ENCODE measurements at regions not wholly inside any gene's neighbourhood (a gene's known extent, or its start where the extent isn't known, plus 50 kb on each side); places are given as distances from the start of the nearest gene placed in this dataset.

DNA sequence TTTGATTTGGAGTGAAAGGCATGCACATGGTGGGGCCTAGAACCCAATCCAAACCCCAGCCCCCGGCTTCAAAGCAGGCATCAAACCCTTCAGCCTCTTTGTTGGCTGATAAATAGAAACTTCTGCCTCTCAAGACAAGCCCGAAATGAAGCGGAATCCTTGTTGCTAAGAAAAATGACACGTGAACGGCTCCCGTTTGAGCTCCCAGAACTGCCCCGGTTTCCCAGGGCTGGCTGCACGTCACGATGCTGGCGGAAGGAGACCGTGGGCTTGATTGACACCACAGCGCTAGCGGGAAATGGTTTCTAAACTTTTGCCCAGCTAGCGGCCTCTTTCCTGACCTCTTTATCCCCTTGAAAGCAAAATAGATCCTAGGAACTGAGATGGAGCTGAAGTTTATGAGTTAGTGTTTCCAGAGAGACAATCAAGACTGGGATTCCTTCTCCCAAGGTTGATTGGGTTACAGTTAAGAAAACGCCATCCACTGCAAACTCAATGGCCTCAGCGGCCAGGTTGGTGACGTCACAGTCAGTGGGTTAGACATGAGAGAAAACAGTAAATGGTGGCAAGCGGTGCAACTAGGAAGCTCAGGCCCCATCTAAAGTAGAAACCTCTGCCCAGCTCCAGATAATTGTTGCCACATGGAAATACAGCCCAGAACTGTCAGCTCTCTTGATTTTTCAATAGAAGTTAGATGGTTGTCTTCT is 117.0 kb downstream of the ANKRD60 start:
- Mint-ChIP-seq H3K36me3 (peaks cover 0 to 4% (median 0%) of the 10 kb centered on the region in 3 donors), H3K4me1 (no peaks in the 10 kb centered on the region), H3K4me3 (no peak overlapping the region), H3K9me3 (peaks cover 0 to 4% (median 0%) of the 10 kb centered on the region in 6 donors), H3K27me3 (ENCODE audit: low read depth in 3 of 3) (peaks cover 0 to 15% (median 6%) of the 10 kb centered on the region in 3 donors), H3K27ac (no peak overlapping the region)
- DNase-seq: no peak

DNA sequence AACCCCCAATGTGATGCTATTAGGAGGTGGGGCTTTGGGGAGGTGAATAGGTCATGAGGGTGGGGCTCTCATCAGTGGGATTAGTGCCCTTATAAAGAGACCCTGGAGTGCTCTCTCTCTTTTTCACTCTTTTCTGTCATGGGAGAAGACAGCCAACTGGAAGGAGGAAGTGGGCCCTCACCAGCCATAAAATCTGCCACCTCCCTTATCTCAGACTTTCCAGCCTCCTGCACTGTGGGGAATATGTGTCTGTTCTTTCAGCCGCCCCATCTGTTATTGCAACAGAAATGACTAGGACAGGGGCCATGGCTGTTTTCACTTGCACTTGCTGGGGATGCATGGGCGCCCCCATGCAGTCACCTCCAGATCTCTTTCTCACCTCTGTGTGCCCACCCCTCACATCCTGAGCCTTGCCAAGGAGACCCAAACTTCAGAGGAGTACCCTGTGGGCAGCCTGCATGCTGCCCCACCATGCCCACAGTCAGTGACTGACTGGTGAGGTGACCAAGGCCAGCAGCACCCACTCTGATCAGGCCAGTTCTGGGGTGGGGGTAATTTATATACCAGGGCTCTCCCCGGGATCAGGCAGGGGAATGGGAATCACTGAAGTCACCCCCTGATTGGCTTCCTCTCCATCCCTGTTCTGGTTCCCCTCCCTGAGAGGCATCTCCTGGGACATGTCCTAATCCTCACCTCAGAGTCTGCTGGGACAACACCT is 118.4 kb downstream of the ANKRD60 start:
- H3K27me3 Mint-ChIP-seq (ENCODE audit: low read depth in 3 of 3): peaks cover 0 to 8% (median 6%) of the 10 kb centered on the region in 3 donors
- H3K36me3 Mint-ChIP-seq: peaks cover 0 to 4% (median 0%) of the 10 kb centered on the region in 3 donors
- peaks cover 0 to 4% (median 0%) of the 10 kb centered on the region in 6 donors for H3K9me3 Mint-ChIP-seq
- H3K27ac Mint-ChIP-seq: no peak overlapping the region
- H3K4me3 Mint-ChIP-seq: no peak overlapping the region
- H3K4me1 Mint-ChIP-seq: no peaks in the 10 kb centered on the region
- no peak for DNase-seq

DNA sequence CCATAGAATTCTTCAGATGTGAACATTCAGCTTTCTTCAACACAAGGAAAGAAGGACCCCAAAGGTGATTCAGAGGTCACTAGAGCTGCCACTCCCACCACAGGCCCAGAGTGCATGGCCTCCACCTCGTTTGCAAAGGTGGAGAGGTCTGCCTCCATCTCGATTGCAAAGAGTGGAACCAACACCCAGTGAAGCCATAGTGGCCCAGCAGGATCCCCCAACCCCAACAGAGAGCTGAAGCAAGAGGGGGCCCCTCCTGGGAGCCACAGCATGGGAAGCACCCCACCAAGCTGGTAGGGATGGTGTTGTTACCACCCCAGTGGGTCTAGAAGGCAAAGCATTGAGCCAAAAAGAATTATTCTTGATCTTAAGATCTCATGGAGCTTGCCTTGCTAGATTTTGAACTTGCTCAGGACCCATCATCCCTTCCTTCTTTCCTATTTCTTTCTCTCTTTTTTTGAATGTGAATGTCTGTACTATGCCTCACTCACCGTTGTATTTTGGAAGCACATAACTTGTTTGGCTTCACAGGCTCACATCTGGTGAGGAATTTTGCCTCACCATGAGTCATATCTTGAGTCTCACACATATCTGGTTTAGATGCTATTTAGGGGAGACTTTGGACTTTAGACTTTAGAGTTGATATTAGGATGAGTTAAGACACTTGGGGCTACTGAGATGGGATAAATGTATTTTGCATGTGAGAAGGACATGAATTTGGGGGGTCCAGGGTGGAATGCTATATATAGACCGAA is 119.2 kb downstream of the ANKRD60 start:
- Mint-ChIP-seq H3K27me3 (ENCODE audit: low read depth in 3 of 3) (peaks cover 0 to 6% (median 6%) of the 10 kb centered on the region in 3 donors), H3K27ac (no peak overlapping the region), H3K4me1 (no peaks in the 10 kb centered on the region), H3K36me3 (peaks cover 0 to 4% (median 0%) of the 10 kb centered on the region in 3 donors), H3K4me3 (no peak overlapping the region), H3K9me3 (peaks cover 0 to 4% (median 0%) of the 10 kb centered on the region in 6 donors)
- DNase-seq: no peak

DNA sequence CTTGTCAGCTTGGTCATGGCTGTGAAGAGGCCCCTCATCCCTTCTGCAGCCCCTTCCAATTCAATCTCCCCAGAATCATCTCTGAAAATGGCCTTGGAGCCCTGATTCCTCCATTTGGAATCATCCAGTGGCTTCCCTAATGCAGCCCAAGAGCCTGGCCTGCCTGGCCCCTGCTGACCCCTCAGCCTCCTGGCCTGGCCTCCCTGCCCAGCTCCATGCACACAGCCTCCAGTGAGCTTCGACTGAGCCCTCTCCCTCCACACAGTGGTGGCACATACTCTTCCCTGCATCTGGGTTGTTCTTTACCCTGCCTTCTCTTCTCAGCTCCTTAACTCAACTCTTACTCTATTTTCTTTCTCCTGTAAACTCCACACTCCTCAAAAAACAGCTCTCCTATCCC is 120.9 kb downstream of the ANKRD60 start:
- Mint-ChIP-seq H3K36me3 (peaks cover 0 to 4% (median 0%) of the 10 kb centered on the region in 3 donors), H3K27me3 (ENCODE audit: low read depth in 3 of 3) (peaks cover 0 to 4% (median 2%) of the 10 kb centered on the region in 3 donors), H3K9me3 (peaks cover 0 to 4% (median 0%) of the 10 kb centered on the region in 6 donors), H3K4me1 (no peaks in the 10 kb centered on the region), H3K4me3 (no peak overlapping the region), H3K27ac (no peak overlapping the region)
- no peak for DNase-seq

DNA sequence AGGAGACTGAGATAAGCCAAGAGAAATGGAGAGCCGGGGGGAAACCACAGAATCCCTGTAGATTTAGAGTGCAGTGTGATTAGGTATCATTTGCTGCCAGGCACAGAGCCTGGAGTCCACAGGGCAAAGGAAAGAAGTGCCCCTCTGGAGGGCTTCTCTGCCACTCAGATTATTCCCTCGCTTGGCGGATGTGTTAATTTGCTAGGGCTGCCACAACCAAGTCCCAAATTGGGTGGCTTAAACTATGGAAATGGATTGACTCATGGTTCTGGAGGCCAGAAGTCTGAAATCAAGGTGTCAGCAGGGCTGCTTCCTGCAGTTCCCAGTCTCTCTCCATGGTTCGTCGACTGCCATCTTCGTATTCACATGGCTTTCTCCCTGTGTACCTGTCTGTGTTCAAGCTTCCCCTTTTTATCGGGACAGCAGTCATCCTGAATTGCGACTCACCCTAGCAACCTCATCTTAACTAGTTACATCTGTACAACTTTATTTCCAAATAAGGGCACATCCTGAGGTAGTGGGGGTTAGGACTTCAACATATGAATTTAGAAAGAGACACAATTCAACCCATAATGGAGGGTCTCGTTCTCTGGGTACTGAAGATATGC is 122.2 kb downstream of the ANKRD60 start:
- peaks cover 0 to 4% (median 0%) of the 10 kb centered on the region in 3 donors for H3K27me3 Mint-ChIP-seq (ENCODE audit: low read depth in 3 of 3)
- no peak overlapping the region for H3K27ac Mint-ChIP-seq
- peaks cover 0 to 4% (median 0%) of the 10 kb centered on the region in 6 donors for H3K9me3 Mint-ChIP-seq
- H3K36me3 Mint-ChIP-seq: peaks cover 0 to 4% (median 0%) of the 10 kb centered on the region in 3 donors
- H3K4me3 Mint-ChIP-seq: no peak overlapping the region
- H3K4me1 Mint-ChIP-seq: no peaks in the 10 kb centered on the region
- DNase-seq: no peak

DNA sequence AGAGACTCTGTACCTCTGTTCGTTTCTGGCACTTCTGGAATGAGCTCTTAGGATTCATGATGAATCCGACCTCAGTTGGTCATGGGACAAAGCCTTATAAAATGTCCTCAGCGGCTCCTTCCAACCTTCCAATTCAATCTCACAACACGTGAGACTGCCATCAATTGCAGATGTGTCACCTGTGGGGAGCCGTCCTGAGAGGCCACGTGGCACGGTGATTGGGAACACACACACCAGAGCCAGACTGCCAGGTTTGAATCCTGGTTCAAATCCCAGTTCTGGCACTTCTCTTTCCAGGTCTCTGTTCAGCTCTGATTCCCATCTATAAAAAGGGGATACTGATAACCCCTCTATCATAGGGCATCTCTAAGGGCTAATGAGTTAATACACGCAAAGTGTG is 124.5 kb downstream of the ANKRD60 start:
- H3K4me3 Mint-ChIP-seq: no peak overlapping the region
- no peaks in the 10 kb centered on the region for H3K36me3 Mint-ChIP-seq
- peaks cover 0 to 4% (median 0%) of the 10 kb centered on the region in 3 donors for H3K27me3 Mint-ChIP-seq (ENCODE audit: low read depth in 3 of 3)
- no peak overlapping the region for H3K27ac Mint-ChIP-seq
- DNase-seq: no peak
- H3K9me3 Mint-ChIP-seq: peaks cover 0 to 2% (median 0%) of the 10 kb centered on the region in 6 donors
- H3K4me1 Mint-ChIP-seq: no peaks in the 10 kb centered on the region

DNA sequence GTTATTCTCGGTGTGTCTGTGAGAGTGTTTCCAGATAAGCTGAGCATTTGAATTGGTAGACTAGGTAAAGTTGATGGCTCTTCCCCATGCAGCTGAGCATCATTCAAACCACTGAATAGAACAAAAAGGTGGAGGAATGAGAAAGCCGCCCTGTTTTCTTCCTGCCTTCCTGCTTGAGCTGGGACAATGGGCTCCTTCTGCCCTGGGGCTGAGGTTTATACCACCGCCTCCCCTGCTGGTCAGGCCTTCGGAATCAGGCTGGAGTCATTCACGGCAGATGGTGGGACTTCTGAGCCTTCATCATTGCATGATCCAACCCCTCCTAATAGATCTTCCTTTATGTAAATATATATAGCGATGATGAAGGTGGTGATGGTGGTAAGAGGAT is 124.9 kb downstream of the ANKRD60 start:
- H3K27ac Mint-ChIP-seq: no peak overlapping the region
- no peak for DNase-seq
- no peak overlapping the region for H3K4me3 Mint-ChIP-seq
- H3K36me3 Mint-ChIP-seq: no peaks in the 10 kb centered on the region
- peaks cover 0 to 2% (median 0%) of the 10 kb centered on the region in 6 donors for H3K9me3 Mint-ChIP-seq
- no peaks in the 10 kb centered on the region for H3K4me1 Mint-ChIP-seq
- peaks cover 0 to 4% (median 0%) of the 10 kb centered on the region in 3 donors for H3K27me3 Mint-ChIP-seq (ENCODE audit: low read depth in 3 of 3)

DNA sequence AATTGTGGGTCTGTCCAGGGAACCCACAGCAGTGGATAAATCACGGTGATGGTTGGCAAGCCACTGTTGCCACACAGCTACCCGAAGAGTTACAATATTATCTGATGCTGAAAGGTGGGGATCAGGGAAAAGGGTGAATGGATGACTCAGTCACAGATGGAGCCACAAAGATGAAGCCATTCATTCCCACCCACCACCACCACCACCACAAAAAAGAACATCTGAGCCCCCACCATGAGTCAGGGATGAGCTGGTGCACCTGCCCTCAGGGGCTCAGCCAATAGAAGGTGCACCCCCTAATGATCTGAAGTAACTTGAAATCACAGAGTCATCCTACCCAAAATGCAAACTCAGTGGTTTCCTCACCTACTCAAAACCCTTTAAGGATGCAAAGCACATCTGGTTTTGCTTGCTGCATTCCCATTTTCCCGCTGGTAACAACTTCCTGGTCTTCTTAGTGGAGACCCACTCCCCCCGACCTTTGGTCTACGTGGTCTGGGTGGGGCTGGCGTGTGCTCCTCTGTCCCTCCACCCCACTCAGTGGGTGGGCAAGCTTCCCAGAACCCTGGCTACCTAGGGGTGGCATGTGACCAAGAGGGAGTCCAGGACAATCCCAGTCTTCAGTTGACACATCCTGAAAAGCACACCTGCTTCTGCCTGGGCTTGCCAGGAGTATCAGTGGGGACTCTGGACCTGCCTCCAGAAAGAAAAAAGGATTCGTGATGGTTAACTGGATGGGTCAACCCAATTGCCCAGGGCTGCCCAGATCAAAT is 125.5 kb downstream of the ANKRD60 start:
- Mint-ChIP-seq H3K36me3 (no peaks in the 10 kb centered on the region), H3K4me3 (no peak overlapping the region), H3K27ac (no peak overlapping the region), H3K4me1 (no peaks in the 10 kb centered on the region), H3K9me3 (peaks cover 0 to 2% (median 0%) of the 10 kb centered on the region in 6 donors), H3K27me3 (ENCODE audit: low read depth in 3 of 3) (peaks cover 0 to 4% (median 0%) of the 10 kb centered on the region in 3 donors)
- no peak for DNase-seq

DNA sequence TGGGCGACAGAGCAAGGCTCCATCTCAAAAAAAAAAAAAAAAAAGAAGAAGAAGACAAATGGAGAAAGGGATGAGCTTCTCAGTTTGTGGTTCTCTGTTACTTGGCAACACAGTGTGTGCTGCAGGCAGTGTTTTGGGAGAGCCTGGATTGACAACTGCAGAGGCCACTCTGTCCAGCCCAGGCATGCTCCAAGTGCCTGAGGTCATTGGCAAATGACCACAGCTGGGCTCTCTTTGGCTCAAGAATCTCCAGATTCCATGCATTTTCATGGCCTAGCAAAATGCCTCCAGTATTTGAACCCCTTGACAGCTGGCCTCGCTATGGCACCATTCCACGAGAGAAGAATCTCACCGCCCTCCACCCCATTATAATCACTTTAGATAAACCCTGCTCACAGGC is 126.2 kb downstream of the ANKRD60 start:
- Mint-ChIP-seq H3K4me1 (no peaks in the 10 kb centered on the region), H3K9me3 (no peaks in the 10 kb centered on the region), H3K36me3 (no peaks in the 10 kb centered on the region), H3K27ac (no peak overlapping the region), H3K27me3 (ENCODE audit: low read depth in 3 of 3) (peaks cover 0 to 4% (median 0%) of the 10 kb centered on the region in 3 donors), H3K4me3 (no peak overlapping the region)
- DNase-seq: no peak

DNA sequence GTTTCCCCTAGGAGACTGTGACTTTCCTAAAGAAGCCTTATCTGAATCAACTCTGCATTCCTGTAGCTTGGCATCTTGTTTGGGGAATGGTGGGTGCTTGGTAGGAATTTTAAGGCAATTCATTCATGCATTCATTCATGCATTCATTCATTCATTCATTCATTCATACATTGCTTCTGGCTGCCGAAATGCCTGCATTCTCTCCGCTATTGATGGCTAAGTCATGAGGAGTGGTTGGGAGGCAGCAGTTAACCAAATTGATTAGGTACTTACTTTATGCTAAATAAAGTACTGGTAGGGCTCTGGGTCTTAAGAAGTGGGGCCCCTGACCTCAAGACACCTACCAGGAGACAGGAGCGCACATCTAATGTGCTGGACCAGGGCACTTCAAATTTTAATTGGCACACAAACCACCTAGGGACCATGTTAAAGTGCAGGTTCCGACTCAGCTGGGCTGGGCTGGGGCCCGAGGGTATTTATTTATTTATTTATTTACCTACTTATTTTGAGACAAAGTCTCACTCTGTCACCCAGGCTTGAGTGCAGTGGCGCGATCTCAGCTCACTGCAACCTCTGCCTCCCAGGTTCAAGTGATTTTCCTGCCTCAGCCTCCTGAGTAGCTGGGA is 127.6 kb downstream of the ANKRD60 start:
- Mint-ChIP-seq H3K4me3 (no peak overlapping the region), H3K27me3 (ENCODE audit: low read depth in 3 of 3) (peaks cover 2 to 7% (median 3%) of the 10 kb centered on the region in 3 donors), H3K9me3 (no peaks in the 10 kb centered on the region), H3K4me1 (no peaks in the 10 kb centered on the region), H3K27ac (no peak overlapping the region), H3K36me3 (no peaks in the 10 kb centered on the region)
- DNase-seq: no peak

DNA sequence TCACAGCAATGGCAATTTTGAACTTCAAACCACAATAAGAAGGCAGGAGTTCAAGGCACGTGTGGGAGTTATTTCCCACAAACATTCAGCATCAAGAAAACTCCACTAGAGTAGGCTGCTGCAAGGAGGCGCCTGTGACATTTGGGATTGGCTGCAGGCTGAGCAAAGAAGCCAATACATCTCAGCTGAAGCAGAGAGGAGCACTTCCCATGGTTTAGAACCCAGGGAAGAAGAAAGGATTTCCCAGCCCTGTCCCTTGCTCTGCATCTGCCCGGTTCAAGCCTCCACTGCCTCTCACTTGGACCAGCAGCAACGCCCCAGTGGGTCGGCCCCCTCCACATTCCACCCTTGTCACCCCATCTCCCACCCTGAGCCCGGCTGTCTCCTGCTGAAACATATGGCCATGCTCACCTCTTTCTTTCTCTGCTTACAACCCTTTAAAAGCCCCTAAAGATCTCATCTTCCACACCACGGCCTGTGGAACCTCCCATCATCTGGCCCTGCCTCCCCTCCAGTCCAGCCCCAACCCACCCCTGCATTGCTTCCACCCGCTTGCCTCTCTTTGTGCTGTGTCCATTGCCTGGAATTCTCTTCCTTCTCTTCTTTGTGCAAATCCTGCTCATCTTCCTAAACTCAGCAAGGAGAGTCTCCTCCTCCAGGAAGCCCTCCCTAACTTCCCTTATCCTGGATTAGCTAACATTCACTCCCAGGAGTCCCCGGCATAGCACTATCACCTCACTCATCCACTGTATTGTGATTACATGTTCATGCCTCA is 128.3 kb downstream of the ANKRD60 start:
- H3K36me3 Mint-ChIP-seq: no peaks in the 10 kb centered on the region
- no peak overlapping the region for H3K27ac Mint-ChIP-seq
- no peak for DNase-seq
- peaks cover 2 to 7% (median 3%) of the 10 kb centered on the region in 3 donors for H3K27me3 Mint-ChIP-seq (ENCODE audit: low read depth in 3 of 3)
- H3K4me1 Mint-ChIP-seq: no peaks in the 10 kb centered on the region
- H3K9me3 Mint-ChIP-seq: no peaks in the 10 kb centered on the region
- no peak overlapping the region for H3K4me3 Mint-ChIP-seq

DNA sequence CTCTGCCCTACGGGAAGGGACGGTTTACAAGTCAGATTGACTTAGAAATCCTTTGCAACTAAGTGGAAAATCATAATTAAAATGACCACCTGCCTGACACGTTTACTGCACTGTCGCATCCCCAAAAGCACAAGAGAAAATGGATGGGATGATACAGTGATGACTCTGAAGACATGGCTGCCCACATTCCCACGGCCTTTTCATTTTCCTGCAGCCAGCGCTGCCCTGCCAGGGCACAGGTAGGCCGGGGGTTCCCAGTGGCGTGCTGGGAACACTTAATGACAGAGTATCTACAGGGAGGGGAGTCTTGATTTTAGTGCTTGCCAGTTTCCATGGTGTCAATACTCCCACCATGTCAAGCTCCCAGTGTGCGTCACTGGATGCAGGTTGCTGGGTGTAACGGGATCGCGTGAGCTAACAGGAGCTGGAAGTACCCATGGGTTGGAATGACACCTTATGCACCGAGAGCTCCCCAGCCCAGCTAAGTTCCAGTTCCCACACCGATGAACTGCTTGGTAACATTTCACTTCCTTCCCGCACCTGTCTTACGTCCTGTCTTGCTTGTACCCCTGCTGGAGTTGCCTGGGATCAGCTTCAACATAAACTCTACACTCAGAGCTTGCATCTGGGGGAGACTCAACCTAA is 129.0 kb downstream of the ANKRD60 start:
- Mint-ChIP-seq H3K27ac (no peak overlapping the region), H3K4me1 (no peaks in the 10 kb centered on the region), H3K27me3 (ENCODE audit: low read depth in 3 of 3) (peaks cover 2 to 7% (median 3%) of the 10 kb centered on the region in 3 donors), H3K9me3 (no peaks in the 10 kb centered on the region), H3K4me3 (no peak overlapping the region), H3K36me3 (no peaks in the 10 kb centered on the region)
- no peak for DNase-seq
